Thyroid gland (tissue), 4 donors: ENCODE measurements at regions not wholly inside any gene's neighbourhood (a gene's known extent, or its start where the extent isn't known, plus 50 kb on each side); places are given as distances from the start of the nearest gene placed in this dataset.

Experiments used
- POLR2A ChIP-seq, 2 donors: fragments of 450-650 bp; IDR thresholded peaks; one replicate each; pipeline ENCODE4 v1.6.1; 2017; ENCODE audit warnings: antibody characterized with exemption in 2 of 2, mild to moderate bottlenecking in 2 of 2, moderate library complexity in 1 of 2
- TF ChIP-seq, protein P1 (sequence below), 6 experiments: fragments of 200-600 bp in 3 of 6; fragments of 450-650 bp in 3 of 6; sonication (generic) in 3 of 6; IDR thresholded peaks; one replicate each; pipeline ENCODE4 v1.5.1; 2016 to 2019; ENCODE audit warnings: antibody characterized with exemption in 6 of 6, mild to moderate bottlenecking in 2 of 6, inconsistent platforms in 1 of 6, moderate library complexity in 1 of 6

DNA sequence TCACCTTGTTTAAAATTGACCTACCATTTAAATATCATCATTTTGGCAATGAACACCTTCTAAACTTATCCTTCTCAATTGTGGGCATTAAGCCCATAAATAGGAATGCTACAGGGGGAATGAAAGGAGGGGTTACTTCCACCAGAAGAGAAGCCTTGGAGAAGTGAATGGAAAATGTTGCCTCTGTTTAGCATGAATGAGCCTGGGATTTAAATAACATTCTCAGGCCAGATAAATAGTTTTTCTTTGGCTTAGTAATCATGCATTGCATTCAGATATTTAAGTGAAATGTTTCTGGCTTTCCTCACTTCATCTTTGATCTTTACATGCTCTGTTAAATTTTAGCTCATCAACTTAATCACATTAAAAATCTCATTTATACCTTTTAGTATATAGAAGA, 284.3 kb upstream of the FMN2 start:
- TF ChIP-seq, protein P1, sequence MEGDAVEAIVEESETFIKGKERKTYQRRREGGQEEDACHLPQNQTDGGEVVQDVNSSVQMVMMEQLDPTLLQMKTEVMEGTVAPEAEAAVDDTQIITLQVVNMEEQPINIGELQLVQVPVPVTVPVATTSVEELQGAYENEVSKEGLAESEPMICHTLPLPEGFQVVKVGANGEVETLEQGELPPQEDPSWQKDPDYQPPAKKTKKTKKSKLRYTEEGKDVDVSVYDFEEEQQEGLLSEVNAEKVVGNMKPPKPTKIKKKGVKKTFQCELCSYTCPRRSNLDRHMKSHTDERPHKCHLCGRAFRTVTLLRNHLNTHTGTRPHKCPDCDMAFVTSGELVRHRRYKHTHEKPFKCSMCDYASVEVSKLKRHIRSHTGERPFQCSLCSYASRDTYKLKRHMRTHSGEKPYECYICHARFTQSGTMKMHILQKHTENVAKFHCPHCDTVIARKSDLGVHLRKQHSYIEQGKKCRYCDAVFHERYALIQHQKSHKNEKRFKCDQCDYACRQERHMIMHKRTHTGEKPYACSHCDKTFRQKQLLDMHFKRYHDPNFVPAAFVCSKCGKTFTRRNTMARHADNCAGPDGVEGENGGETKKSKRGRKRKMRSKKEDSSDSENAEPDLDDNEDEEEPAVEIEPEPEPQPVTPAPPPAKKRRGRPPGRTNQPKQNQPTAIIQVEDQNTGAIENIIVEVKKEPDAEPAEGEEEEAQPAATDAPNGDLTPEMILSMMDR (IDR thresholded peaks at IDR 0.05): no peak
- no peak for TF ChIP-seq POLR2A (IDR thresholded peaks at IDR 0.05)
